Activated naive CD8-positive, alpha-beta T cell treated with anti-CD3 and anti-CD28 coated beads, Interleukin-2, amount 10 ng/mL, durations not matched to agents 7 days and 5 days (primary cell): ENCODE measurements at regions not wholly inside any gene's neighbourhood (a gene's known extent, or its start where the extent isn't known, plus 50 kb on each side); places are given as distances from the start of the nearest gene placed in this dataset.
"Not testable (repeated sequence)": the region's sequence is repeated elsewhere in the genome, so short reads cannot be mapped to it uniquely, and the experiment has no call there.

Experiments used
- ATAC-seq: fragments of 150-1000 bp; cut with Tn5 transposase; one replicate; pipeline ENCODE4 v1.10.0; 2021; ENCODE audit warnings: low read depth, moderate library complexity
- POLR2A ChIA-PET: fragments of 350-600 bp; sonication (Branson Sonifier 250); formaldehyde crosslinking; loops from one replicate; lab custom pipeline; 2021; ENCODE audit warnings: antibody characterized with exemption; lab: Charles Lee
- DNase-seq: peaks from one replicate; pipeline ENCODE4 v3.0.0; 2021
- H3K27ac Mint-ChIP-seq: one replicate; pipeline ENCODE4 v1.8.0; 2022; ENCODE audit warnings: mild to moderate bottlenecking, mixed read lengths
- H3K27me3 Mint-ChIP-seq: one replicate; pipeline ENCODE4 v1.8.0; 2022; ENCODE audit warnings: mild to moderate bottlenecking, moderate library complexity, mixed read lengths
- H3K36me3 Mint-ChIP-seq: one replicate; pipeline ENCODE4 v1.8.0; 2021; ENCODE audit warnings: mild to moderate bottlenecking, mixed read lengths
- H3K4me1 Mint-ChIP-seq: one replicate; pipeline ENCODE4 v1.8.0; 2021; ENCODE audit warnings: mixed read lengths
- H3K4me3 Mint-ChIP-seq: one replicate; pipeline ENCODE4 v1.8.0; 2022; ENCODE audit warnings: mild to moderate bottlenecking, moderate library complexity, mixed read lengths
- H3K9me3 Mint-ChIP-seq: one replicate; pipeline ENCODE4 v1.8.0; 2021; ENCODE audit warnings: mixed read lengths

- no peak for ATAC-seq
- no peak for DNase-seq
- Mint-ChIP-seq H3K4me3 (no peak overlapping the region), H3K27me3 (peaks cover 11% of the 10 kb centered on the region), H3K9me3 (no peaks in the 10 kb centered on the region), H3K36me3 (no peaks in the 10 kb centered on the region), H3K4me1 (no peaks in the 10 kb centered on the region), H3K27ac (no peak overlapping the region)
- POLR2A ChIA-PET = no interaction called here
These were observed 148.6 kb downstream of the SST start for GRCh38 chr3:187521546-187521945.

- no peak overlapping the region for H3K27ac Mint-ChIP-seq
- H3K4me3 Mint-ChIP-seq = no peak overlapping the region
- H3K27me3 Mint-ChIP-seq = peaks cover 5% of the 10 kb centered on the region
- POLR2A ChIA-PET = no interaction called here
- H3K36me3 Mint-ChIP-seq = no peaks in the 10 kb centered on the region
- H3K4me1 Mint-ChIP-seq = no peaks in the 10 kb centered on the region
- no peak for DNase-seq
- H3K9me3 Mint-ChIP-seq = no peaks in the 10 kb centered on the region
- ATAC-seq = no peak
These were observed 149.9 kb downstream of the SST start for GRCh38 chr3:187520027-187520945.

- no peak overlapping the region for H3K27ac Mint-ChIP-seq
- H3K4me1 Mint-ChIP-seq = no peaks in the 10 kb centered on the region
- no peak for DNase-seq
- no peaks in the 10 kb centered on the region for H3K9me3 Mint-ChIP-seq
- no peak overlapping the region for H3K4me3 Mint-ChIP-seq
- H3K36me3 Mint-ChIP-seq = no peaks in the 10 kb centered on the region
- ATAC-seq = no peak
- POLR2A ChIA-PET = no interaction called here
- H3K27me3 Mint-ChIP-seq = peaks cover 4% of the 10 kb centered on the region
These were observed 150.7 kb downstream of the SST start for GRCh38 chr3:187519428-187519890.

- Mint-ChIP-seq H3K4me1 (no peaks in the 10 kb centered on the region), H3K9me3 (no peaks in the 10 kb centered on the region), H3K27me3 (peaks cover 4% of the 10 kb centered on the region), H3K36me3 (no peaks in the 10 kb centered on the region), H3K4me3 (no peak overlapping the region), H3K27ac (no peak overlapping the region)
- no peak for ATAC-seq
- POLR2A ChIA-PET = no interaction called here
- DNase-seq = no peak
These were observed 150.4 kb downstream of the RTP4 start for GRCh38 chr3:187518616-187519015.

- POLR2A ChIA-PET = no interaction called here
- H3K4me1 Mint-ChIP-seq = no peaks in the 10 kb centered on the region
- H3K4me3 Mint-ChIP-seq = no peak overlapping the region
- H3K27ac Mint-ChIP-seq = no peak overlapping the region
- H3K27me3 Mint-ChIP-seq = peaks cover 4% of the 10 kb centered on the region
- H3K36me3 Mint-ChIP-seq = no peaks in the 10 kb centered on the region
- ATAC-seq (no peak), DNase-seq (no peak)
- no peaks in the 10 kb centered on the region for H3K9me3 Mint-ChIP-seq
These were observed 150.0 kb downstream of the RTP4 start for GRCh38 chr3:187518207-187518606.

GRCh38 chr3:187516446-187517185 lies 148.4 kb downstream of the RTP4 start:
- POLR2A ChIA-PET = no interaction called here
- DNase-seq = no peak
- no peaks in the 10 kb centered on the region for H3K9me3 Mint-ChIP-seq
- no peak overlapping the region for H3K4me3 Mint-ChIP-seq
- H3K27me3 Mint-ChIP-seq = peaks cover 4% of the 10 kb centered on the region
- H3K36me3 Mint-ChIP-seq = no peaks in the 10 kb centered on the region
- ATAC-seq = no peak
- no peaks in the 10 kb centered on the region for H3K4me1 Mint-ChIP-seq
- H3K27ac Mint-ChIP-seq = no peak overlapping the region

GRCh38 chr3:187507905-187508304 lies 139.7 kb downstream of the RTP4 start:
- ATAC-seq = no peak
- POLR2A ChIA-PET = no interaction called here
- Mint-ChIP-seq H3K4me3 (no peak overlapping the region), H3K4me1 (no peaks in the 10 kb centered on the region), H3K27me3 (peaks cover 2% of the 10 kb centered on the region), H3K27ac (no peak overlapping the region), H3K36me3 (no peaks in the 10 kb centered on the region), H3K9me3 (no peaks in the 10 kb centered on the region)
- DNase-seq = no peak

GRCh38 chr3:187507266-187507665 lies 139.1 kb downstream of the RTP4 start:
- POLR2A ChIA-PET = no interaction called here
- peaks cover 2% of the 10 kb centered on the region for H3K27me3 Mint-ChIP-seq
- no peaks in the 10 kb centered on the region for H3K4me1 Mint-ChIP-seq
- H3K27ac Mint-ChIP-seq = no peak overlapping the region
- no peaks in the 10 kb centered on the region for H3K36me3 Mint-ChIP-seq
- ATAC-seq (no peak), DNase-seq (no peak)
- H3K9me3 Mint-ChIP-seq = no peaks in the 10 kb centered on the region
- no peak overlapping the region for H3K4me3 Mint-ChIP-seq

- ATAC-seq (no peak), DNase-seq (no peak)
- POLR2A ChIA-PET = no interaction called here
- Mint-ChIP-seq H3K4me3 (no peak overlapping the region), H3K9me3 (no peaks in the 10 kb centered on the region), H3K4me1 (no peaks in the 10 kb centered on the region), H3K36me3 (no peaks in the 10 kb centered on the region), H3K27me3 (peaks cover 5% of the 10 kb centered on the region), H3K27ac (no peak overlapping the region)
These were observed 136.2 kb downstream of the RTP4 start for GRCh38 chr3:187504435-187504834.

- H3K27ac Mint-ChIP-seq = no peak overlapping the region
- no peaks in the 10 kb centered on the region for H3K36me3 Mint-ChIP-seq
- POLR2A ChIA-PET = no interaction called here
- peaks cover 11% of the 10 kb centered on the region for H3K27me3 Mint-ChIP-seq
- H3K4me3 Mint-ChIP-seq = no peak overlapping the region
- no peaks in the 10 kb centered on the region for H3K4me1 Mint-ChIP-seq
- no peak for DNase-seq
- no peak for ATAC-seq
- H3K9me3 Mint-ChIP-seq = no peaks in the 10 kb centered on the region
These were observed 130.1 kb downstream of the RTP4 start for GRCh38 chr3:187498211-187498724.

GRCh38 chr3:187497052-187497451 lies 128.9 kb downstream of the RTP4 start:
- no peaks in the 10 kb centered on the region for H3K9me3 Mint-ChIP-seq
- POLR2A ChIA-PET = no interaction called here
- no peaks in the 10 kb centered on the region for H3K4me1 Mint-ChIP-seq
- peaks cover 18% of the 10 kb centered on the region for H3K27me3 Mint-ChIP-seq
- H3K36me3 Mint-ChIP-seq = no peaks in the 10 kb centered on the region
- H3K4me3 Mint-ChIP-seq = no peak overlapping the region
- DNase-seq = no peak
- H3K27ac Mint-ChIP-seq = no peak overlapping the region
- no peak for ATAC-seq

- peaks cover 19% of the 10 kb centered on the region for H3K27me3 Mint-ChIP-seq
- H3K4me3 Mint-ChIP-seq, H3K4me1 Mint-ChIP-seq, H3K9me3 Mint-ChIP-seq, H3K27ac Mint-ChIP-seq, ATAC-seq, H3K36me3 Mint-ChIP-seq, DNase-seq, POLR2A ChIA-PET: not testable (repeated sequence)
These were observed 125.9 kb downstream of the RTP4 start for GRCh38 chr3:187494056-187494455.

- no peak for DNase-seq
- Mint-ChIP-seq H3K27me3 (peaks cover 25% of the 10 kb centered on the region), H3K4me1 (no peaks in the 10 kb centered on the region), H3K36me3 (no peaks in the 10 kb centered on the region), H3K9me3 (no peaks in the 10 kb centered on the region), H3K4me3 (no peak overlapping the region), H3K27ac (no peak overlapping the region)
- ATAC-seq = no peak
- POLR2A ChIA-PET = no interaction called here
These were observed 123.2 kb downstream of the RTP4 start for GRCh38 chr3:187491371-187491770.
